PFSK-1 (cell line): ENCODE measurements at regions not wholly inside any gene's neighbourhood (a gene's known extent, or its start where the extent isn't known, plus 50 kb on each side); places are given as distances from the start of the nearest gene placed in this dataset.

ENCODE experiments used
- FOXP2 ChIP-seq: optimal IDR thresholded peaks from 2 replicates; pipeline ENCODE3; 2011; ENCODE audit warnings: borderline replicate concordance, control low read depth, inconsistent platforms; ENCODE audit not compliant: insufficient read depth; ENCODE audit errors: extremely low read length, extremely low read depth
- POLR2AphosphoS5 ChIP-seq: IDR thresholded peaks from 2 replicates; pipeline ENCODE4 v1.6.1; 2012; ENCODE audit warnings: low read depth, mild to moderate bottlenecking, control low read depth, low read length, moderate library complexity
- REST ChIP-seq, 2 experiments: IDR thresholded peaks; 2 replicates each; pipeline versions ENCODE4 v1.6.1 to v1.8.0; 2011 to 2012; ENCODE audit warnings: low read depth in 2 of 2, low read length in 2 of 2, control low read depth in 1 of 2, inconsistent platforms in 1 of 2, mild to moderate bottlenecking in 1 of 2, moderate library complexity in 1 of 2; ENCODE audit not compliant: insufficient read depth in 1 of 2
- SIN3A ChIP-seq: IDR thresholded peaks from 2 replicates; pipeline ENCODE4 v1.6.1; 2012; ENCODE audit warnings: mild to moderate bottlenecking, low read length, moderate library complexity, borderline replicate concordance; ENCODE audit not compliant: insufficient read depth
- TAF1 ChIP-seq: IDR thresholded peaks from 2 replicates; pipeline ENCODE4 v1.6.1; 2012; ENCODE audit warnings: low read length, control low read depth, borderline replicate concordance; ENCODE audit not compliant: insufficient read depth

GRCh38 chr14:54177019-54177418 lies 219.8 kb upstream of the CDKN3 start:
- TF ChIP-seq REST (IDR thresholded peaks at IDR 0.05; ENCODE audit: insufficient read depth in 1 of 2, low read depth in 2 of 2, low read length in 2 of 2) (no peak), TAF1 (no peak), POLR2AphosphoS5 (no peak), SIN3A (no peak), FOXP2 (no peak)
